Osteoblast (primary cell): ENCODE measurements at regions not wholly inside any gene's neighbourhood (a gene's known extent, or its start where the extent isn't known, plus 50 kb on each side); places are given as distances from the start of the nearest gene placed in this dataset.

Experiments used
- DNase-seq: peaks from one replicate; pipeline ENCODE4 v3.0.0; 2011; ENCODE audit warnings: low spot score, mixed read lengths; ENCODE audit not compliant: insufficient read length; ENCODE audit errors: missing footprints
- H2AFZ ChIP-seq: 2 replicates; pipeline ENCODE4 v1.6.0; 2011; ENCODE audit warnings: mild to moderate bottlenecking, low read length
- H3K27ac ChIP-seq: 2 replicates; pipeline ENCODE4 v1.5.1; 2011; ENCODE audit warnings: mild to moderate bottlenecking, low read depth, low read length, moderate library complexity
- H3K27me3 ChIP-seq: 2 replicates; pipeline ENCODE4 v1.6.0; 2012; ENCODE audit warnings: mild to moderate bottlenecking, control low read depth, inconsistent platforms, low read length, moderate library complexity; ENCODE audit not compliant: insufficient read depth
- H3K36me3 ChIP-seq: 2 replicates; pipeline ENCODE4 v1.5.1; 2011; ENCODE audit warnings: mild to moderate bottlenecking, low read length, control low read depth, moderate library complexity; ENCODE audit not compliant: insufficient read depth
- H3K4me1 ChIP-seq: 2 replicates; pipeline ENCODE4 v1.5.1; 2011; ENCODE audit warnings: mild to moderate bottlenecking, low read length, control low read depth, moderate library complexity; ENCODE audit not compliant: insufficient read depth
- H3K4me2 ChIP-seq: 2 replicates; pipeline ENCODE4 v1.6.0; 2011; ENCODE audit warnings: mild to moderate bottlenecking, low read length; ENCODE audit not compliant: insufficient read depth
- H3K4me3 ChIP-seq: fragments of 200-600 bp; sonication (generic); 3 replicates; pipeline ENCODE4 v1.5.1; 2012; ENCODE audit warnings: mild to moderate bottlenecking, low read length, inconsistent platforms; ENCODE audit not compliant: insufficient read depth
- H3K79me2 ChIP-seq: 2 replicates; pipeline ENCODE4 v1.6.0; 2012; ENCODE audit warnings: mild to moderate bottlenecking, low read length, control low read depth, inconsistent platforms; ENCODE audit not compliant: insufficient read depth
- H3K9me3 ChIP-seq: 2 replicates; pipeline ENCODE4 v1.5.1; 2011; ENCODE audit warnings: low read depth, low read length, control low read depth
- H4K20me1 ChIP-seq: 2 replicates; pipeline ENCODE4 v1.6.0; 2012; ENCODE audit warnings: mild to moderate bottlenecking, low read length, control low read depth; ENCODE audit not compliant: insufficient read depth
- TF ChIP-seq, protein P1 (sequence below): IDR thresholded peaks from 2 replicates; pipeline ENCODE4 v1.5.1; 2011; ENCODE audit warnings: mild to moderate bottlenecking, low read depth, low read length, moderate library complexity; ENCODE audit errors: extremely low read depth

DNA sequence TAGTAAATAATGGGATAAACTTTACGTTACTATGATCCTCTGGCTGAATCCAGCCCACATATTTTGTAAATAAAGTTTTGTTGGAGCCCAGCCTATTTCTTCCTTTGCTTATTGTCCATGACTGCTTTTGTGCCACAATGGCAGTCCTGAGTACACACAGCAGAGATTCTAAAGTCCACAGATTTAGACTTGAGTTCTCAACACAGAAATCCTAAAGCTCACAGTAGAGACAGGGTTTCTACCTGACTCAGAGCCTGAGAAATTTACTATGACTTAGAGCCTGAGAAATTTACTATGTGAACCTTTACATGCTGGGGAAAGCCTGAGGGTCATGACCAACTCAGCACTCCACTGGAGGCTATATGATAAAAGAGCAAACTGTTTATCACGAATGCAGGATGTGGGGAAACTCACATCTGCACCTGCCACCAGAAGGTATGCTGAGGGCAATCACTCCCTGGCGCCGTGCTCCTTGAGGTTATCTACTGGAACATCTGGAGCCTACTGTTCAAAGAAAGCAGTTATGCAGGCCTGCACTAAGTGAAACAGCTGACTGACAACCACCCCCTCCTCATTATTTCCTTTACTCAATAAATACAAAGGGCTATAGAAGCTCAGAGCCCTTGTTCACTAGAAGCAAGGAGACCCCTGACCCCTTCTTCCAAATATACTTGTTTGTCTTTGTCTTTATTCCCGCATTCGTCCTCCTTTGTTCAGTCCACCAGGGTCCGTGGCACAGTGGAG lies 52.6 kb upstream of the BICD1 start:
- TF ChIP-seq, protein P1, sequence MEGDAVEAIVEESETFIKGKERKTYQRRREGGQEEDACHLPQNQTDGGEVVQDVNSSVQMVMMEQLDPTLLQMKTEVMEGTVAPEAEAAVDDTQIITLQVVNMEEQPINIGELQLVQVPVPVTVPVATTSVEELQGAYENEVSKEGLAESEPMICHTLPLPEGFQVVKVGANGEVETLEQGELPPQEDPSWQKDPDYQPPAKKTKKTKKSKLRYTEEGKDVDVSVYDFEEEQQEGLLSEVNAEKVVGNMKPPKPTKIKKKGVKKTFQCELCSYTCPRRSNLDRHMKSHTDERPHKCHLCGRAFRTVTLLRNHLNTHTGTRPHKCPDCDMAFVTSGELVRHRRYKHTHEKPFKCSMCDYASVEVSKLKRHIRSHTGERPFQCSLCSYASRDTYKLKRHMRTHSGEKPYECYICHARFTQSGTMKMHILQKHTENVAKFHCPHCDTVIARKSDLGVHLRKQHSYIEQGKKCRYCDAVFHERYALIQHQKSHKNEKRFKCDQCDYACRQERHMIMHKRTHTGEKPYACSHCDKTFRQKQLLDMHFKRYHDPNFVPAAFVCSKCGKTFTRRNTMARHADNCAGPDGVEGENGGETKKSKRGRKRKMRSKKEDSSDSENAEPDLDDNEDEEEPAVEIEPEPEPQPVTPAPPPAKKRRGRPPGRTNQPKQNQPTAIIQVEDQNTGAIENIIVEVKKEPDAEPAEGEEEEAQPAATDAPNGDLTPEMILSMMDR = no peak
- peaks cover 12% of the 10 kb centered on the region for H3K4me1 ChIP-seq
- H3K27me3 ChIP-seq = no peaks in the 10 kb centered on the region
- no peaks in the 10 kb centered on the region for H3K9me3 ChIP-seq
- no peak overlapping the region for H3K4me2 ChIP-seq
- H2AFZ ChIP-seq = no peak overlapping the region
- H4K20me1 ChIP-seq = no peaks in the 10 kb centered on the region
- H3K27ac ChIP-seq = no peak overlapping the region
- no peak for DNase-seq
- no peak overlapping the region for H3K4me3 ChIP-seq
- no peaks in the 10 kb centered on the region for H3K36me3 ChIP-seq
- H3K79me2 ChIP-seq = no peaks in the 10 kb centered on the region
